ENCODE measurements at regions not wholly inside any gene's neighbourhood (a gene's known extent, or its start where the extent isn't known, plus 50 kb on each side); places are given as distances from the start of the nearest gene placed in this dataset.

DNA sequence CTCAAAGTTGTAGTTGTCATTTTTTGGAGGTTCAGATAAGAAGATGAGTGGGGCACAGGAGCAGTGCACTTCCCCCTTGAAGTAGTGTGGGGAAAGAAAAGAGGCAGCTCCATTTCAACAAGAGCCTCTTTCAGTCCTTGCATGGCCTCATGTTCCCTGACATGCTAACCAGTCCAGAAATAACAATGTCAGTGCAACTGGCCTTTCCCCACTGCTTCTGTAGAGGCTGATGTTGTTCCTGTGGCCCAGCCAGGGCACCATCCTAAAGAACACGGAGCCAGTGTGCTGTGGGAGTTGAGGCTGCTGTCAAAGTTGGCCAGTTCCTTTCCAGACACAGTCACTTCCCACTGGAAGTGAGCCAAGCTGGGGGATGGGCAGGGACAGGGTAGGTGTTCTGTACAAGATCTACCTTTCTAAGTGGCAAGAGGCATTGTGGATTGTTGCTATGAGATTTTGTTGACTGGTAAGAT, 77.7 kb upstream of the SLC38A2 start:
- H3K9me3 ChIP-seq (ENCODE audit: control insufficient read depth in 2 of 2, low read length in 2 of 2) = no peaks in the 10 kb centered on the region
- H3K4me3 ChIP-seq (ENCODE audit: low read length in 2 of 2) = no peak overlapping the region
- H3K27me3 ChIP-seq (ENCODE audit: control insufficient read depth in 2 of 2, insufficient read depth in 2 of 2, low read length in 2 of 2) = no peaks in the 10 kb centered on the region
- no peak overlapping the region for H3K27ac ChIP-seq (ENCODE audit: low read depth in 2 of 2, low read length in 2 of 2)
- H3K9ac ChIP-seq (ENCODE audit: low read depth in 1 of 2, low read length in 2 of 2) = no peak overlapping the region
- H3K36me3 ChIP-seq (ENCODE audit: control insufficient read depth in 2 of 2, insufficient read depth in 2 of 2, low read length in 2 of 2) = no peaks in the 10 kb centered on the region
- no peaks in the 10 kb centered on the region for H3K4me1 ChIP-seq (ENCODE audit: control insufficient read depth in 2 of 2, insufficient read depth in 2 of 2, low read length in 2 of 2)

DNA sequence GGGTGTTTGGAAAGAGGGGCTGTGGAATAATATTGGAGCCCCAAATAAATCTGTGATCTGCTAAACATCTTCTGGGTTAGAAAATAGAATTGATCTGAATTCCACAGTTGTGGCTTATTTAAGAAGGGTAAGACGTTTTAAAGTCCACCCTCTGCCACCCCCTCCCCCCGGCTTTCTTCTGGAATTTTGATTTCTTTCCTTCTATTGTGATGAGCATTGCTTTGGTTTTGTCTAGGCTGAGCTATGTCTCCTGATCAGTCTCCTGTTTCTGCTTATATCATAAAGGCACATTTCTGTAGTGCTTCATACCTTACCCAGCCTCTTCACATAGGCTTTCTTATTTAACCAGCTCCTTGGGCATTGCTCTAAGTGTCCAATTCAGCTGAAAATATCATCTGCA, 77.3 kb upstream of the SLC38A2 start:
- Histone ChIP-seq H3K9me3 (ENCODE audit: control insufficient read depth in 2 of 2, low read length in 2 of 2) (no peaks in the 10 kb centered on the region), H3K4me1 (ENCODE audit: control insufficient read depth in 2 of 2, insufficient read depth in 2 of 2, low read length in 2 of 2) (no peaks in the 10 kb centered on the region), H3K27ac (ENCODE audit: low read depth in 2 of 2, low read length in 2 of 2) (no peak overlapping the region), H3K27me3 (ENCODE audit: control insufficient read depth in 2 of 2, insufficient read depth in 2 of 2, low read length in 2 of 2) (no peaks in the 10 kb centered on the region), H3K4me3 (ENCODE audit: low read length in 2 of 2) (no peak overlapping the region), H3K9ac (ENCODE audit: low read depth in 1 of 2, low read length in 2 of 2) (no peak overlapping the region), H3K36me3 (ENCODE audit: control insufficient read depth in 2 of 2, insufficient read depth in 2 of 2, low read length in 2 of 2) (no peaks in the 10 kb centered on the region)

DNA sequence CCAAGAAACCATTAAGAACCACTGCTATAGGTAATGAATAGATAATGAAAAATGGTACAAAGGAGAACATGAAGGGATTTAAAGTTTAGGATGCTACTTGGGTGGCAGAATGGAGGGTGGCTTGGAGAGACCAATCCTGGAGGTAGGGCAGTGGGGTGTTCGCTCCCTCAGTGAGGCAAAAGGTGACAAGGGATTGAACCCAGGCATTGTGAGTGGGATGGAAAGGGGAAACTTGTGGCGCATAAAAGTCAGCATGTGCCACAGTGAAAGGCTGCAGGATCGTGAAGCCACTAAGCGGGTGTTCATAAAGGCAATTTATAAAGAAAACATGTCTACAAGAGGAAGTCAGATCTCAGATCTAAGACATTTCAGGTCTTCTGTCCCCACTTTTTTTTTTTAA, 76.7 kb upstream of the SLC38A2 start:
- Histone ChIP-seq H3K27ac (ENCODE audit: low read depth in 2 of 2, low read length in 2 of 2) (no peak overlapping the region), H3K36me3 (ENCODE audit: control insufficient read depth in 2 of 2, insufficient read depth in 2 of 2, low read length in 2 of 2) (no peaks in the 10 kb centered on the region), H3K4me1 (ENCODE audit: control insufficient read depth in 2 of 2, insufficient read depth in 2 of 2, low read length in 2 of 2) (no peaks in the 10 kb centered on the region), H3K4me3 (ENCODE audit: low read length in 2 of 2) (no peak overlapping the region), H3K27me3 (ENCODE audit: control insufficient read depth in 2 of 2, insufficient read depth in 2 of 2, low read length in 2 of 2) (no peaks in the 10 kb centered on the region), H3K9me3 (ENCODE audit: control insufficient read depth in 2 of 2, low read length in 2 of 2) (no peaks in the 10 kb centered on the region), H3K9ac (ENCODE audit: low read depth in 1 of 2, low read length in 2 of 2) (no peak overlapping the region)

DNA sequence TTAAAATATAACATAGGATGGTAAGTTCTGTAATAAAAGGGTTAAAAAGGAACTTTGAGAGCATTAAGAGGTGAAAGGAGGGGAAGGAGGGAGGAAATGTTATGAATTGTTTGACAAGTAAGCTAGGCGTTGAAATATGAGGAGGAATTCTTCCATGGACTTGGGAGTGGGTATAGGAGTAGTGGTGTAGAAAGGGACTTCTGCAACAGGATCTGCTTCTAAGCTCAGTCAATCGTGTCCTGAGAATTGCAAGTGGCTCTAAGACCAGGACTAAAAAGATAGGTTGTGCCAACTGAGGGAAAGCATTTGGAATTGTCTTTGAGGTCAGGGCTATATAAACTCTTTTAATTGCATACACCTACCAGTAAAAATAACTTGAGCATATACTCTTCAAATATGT, 74.1 kb upstream of the SLC38A2 start:
- no peaks in the 10 kb centered on the region for H3K4me1 ChIP-seq (ENCODE audit: control insufficient read depth in 2 of 2, insufficient read depth in 2 of 2, low read length in 2 of 2)
- no peaks in the 10 kb centered on the region for H3K9me3 ChIP-seq (ENCODE audit: control insufficient read depth in 2 of 2, low read length in 2 of 2)
- no peak overlapping the region for H3K9ac ChIP-seq (ENCODE audit: low read depth in 1 of 2, low read length in 2 of 2)
- no peak overlapping the region for H3K4me3 ChIP-seq (ENCODE audit: low read length in 2 of 2)
- no peak overlapping the region for H3K27ac ChIP-seq (ENCODE audit: low read depth in 2 of 2, low read length in 2 of 2)
- H3K36me3 ChIP-seq (ENCODE audit: control insufficient read depth in 2 of 2, insufficient read depth in 2 of 2, low read length in 2 of 2) = no peaks in the 10 kb centered on the region
- H3K27me3 ChIP-seq (ENCODE audit: control insufficient read depth in 2 of 2, insufficient read depth in 2 of 2, low read length in 2 of 2) = no peaks in the 10 kb centered on the region

DNA sequence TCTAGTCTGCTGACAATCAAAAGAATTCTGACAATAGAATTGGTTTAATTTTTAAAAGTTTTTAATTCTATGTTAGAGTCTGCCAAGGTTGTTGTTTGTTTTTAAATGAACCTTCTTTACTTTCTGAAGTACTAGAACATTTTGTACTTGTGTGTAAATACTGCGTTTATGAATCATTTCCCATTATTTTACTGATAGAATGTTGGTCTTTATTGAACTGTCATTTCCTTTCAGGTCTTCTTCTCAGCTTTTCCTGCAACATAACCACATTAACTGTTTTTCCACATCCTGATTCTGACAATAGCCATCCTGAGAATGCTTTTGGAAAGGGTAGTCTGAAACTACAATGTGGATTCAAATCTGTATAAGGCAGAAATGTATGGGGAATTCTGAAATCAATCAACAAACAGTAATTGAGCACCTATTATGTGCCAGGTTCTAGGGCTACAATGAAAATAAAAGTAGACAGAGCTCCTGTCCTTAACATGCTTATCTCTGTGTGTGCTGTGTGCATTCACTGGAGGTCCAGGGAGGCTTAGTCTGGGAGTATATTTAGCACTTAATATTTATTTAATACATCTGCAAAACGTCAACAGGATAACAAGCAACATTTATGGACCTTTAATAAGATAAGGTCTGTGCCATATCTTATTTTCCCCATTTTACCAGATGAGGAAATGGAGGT, 73.1 kb upstream of the SLC38A2 start:
- H3K9ac ChIP-seq (ENCODE audit: low read depth in 1 of 2, low read length in 2 of 2) = no peak overlapping the region
- H3K9me3 ChIP-seq (ENCODE audit: control insufficient read depth in 2 of 2, low read length in 2 of 2) = no peaks in the 10 kb centered on the region
- no peak overlapping the region for H3K4me3 ChIP-seq (ENCODE audit: low read length in 2 of 2)
- no peaks in the 10 kb centered on the region for H3K36me3 ChIP-seq (ENCODE audit: control insufficient read depth in 2 of 2, insufficient read depth in 2 of 2, low read length in 2 of 2)
- H3K27ac ChIP-seq (ENCODE audit: low read depth in 2 of 2, low read length in 2 of 2) = no peak overlapping the region
- no peaks in the 10 kb centered on the region for H3K4me1 ChIP-seq (ENCODE audit: control insufficient read depth in 2 of 2, insufficient read depth in 2 of 2, low read length in 2 of 2)
- no peaks in the 10 kb centered on the region for H3K27me3 ChIP-seq (ENCODE audit: control insufficient read depth in 2 of 2, insufficient read depth in 2 of 2, low read length in 2 of 2)

DNA sequence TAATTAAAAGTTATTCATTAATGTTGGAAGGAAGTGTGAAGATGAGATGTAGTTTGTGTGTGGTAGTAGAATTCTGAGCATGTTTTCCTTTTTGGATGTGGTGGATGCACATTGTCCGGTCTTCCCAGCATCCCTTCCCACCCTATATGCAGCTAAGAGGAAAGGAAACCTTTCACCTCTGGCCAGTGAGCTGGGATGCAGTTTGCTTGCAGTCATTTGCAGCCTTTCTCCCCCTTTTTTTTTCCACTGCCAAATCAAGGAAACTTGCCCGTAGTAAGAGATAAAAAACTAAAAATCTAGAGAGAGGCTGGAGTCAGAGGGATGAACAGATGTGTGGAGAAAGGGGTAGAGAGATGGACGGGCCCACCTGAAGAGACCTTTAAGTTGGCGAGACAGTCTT, 72.5 kb upstream of the SLC38A2 start:
- Histone ChIP-seq H3K4me1 (ENCODE audit: control insufficient read depth in 2 of 2, insufficient read depth in 2 of 2, low read length in 2 of 2) (no peaks in the 10 kb centered on the region), H3K27me3 (ENCODE audit: control insufficient read depth in 2 of 2, insufficient read depth in 2 of 2, low read length in 2 of 2) (no peaks in the 10 kb centered on the region), H3K27ac (ENCODE audit: low read depth in 2 of 2, low read length in 2 of 2) (no peak overlapping the region), H3K9ac (ENCODE audit: low read depth in 1 of 2, low read length in 2 of 2) (no peak overlapping the region), H3K4me3 (ENCODE audit: low read length in 2 of 2) (no peak overlapping the region), H3K36me3 (ENCODE audit: control insufficient read depth in 2 of 2, insufficient read depth in 2 of 2, low read length in 2 of 2) (no peaks in the 10 kb centered on the region), H3K9me3 (ENCODE audit: control insufficient read depth in 2 of 2, low read length in 2 of 2) (no peaks in the 10 kb centered on the region)

DNA sequence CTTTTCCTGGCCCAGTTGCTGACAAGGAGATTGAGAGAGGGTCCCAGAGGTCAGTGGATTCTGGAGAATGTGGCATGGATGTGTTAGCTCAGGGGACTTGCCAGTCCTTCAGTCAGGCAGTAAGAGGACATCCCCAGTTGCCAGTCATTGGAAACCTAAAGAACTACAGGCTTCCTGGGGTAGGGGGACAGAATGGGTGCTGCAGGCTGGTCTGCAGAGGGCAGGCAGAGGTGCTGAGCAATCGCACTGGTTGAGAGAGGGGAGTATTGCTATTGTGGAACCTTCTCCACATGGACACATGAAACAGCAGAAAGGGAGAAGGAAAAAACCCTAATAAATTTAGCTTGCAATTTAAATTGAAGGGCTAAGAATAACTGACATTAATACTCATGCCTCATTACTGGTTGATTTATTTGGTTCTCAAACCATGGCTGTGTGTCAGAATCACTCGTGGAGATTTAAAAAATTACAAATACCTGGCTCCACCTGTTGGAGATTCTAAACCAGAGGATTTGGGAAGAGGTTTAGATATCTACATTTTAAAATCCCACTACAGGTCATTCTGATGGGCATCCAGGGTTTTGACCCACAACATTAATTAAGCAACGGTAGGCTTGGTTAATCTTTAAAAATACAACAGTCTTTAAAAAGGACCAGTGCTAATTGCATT, 71.2 kb upstream of the SLC38A2 start:
- Histone ChIP-seq H3K4me3 (ENCODE audit: low read length in 2 of 2) (no peak overlapping the region), H3K9me3 (ENCODE audit: control insufficient read depth in 2 of 2, low read length in 2 of 2) (no peaks in the 10 kb centered on the region), H3K27ac (ENCODE audit: low read depth in 2 of 2, low read length in 2 of 2) (no peak overlapping the region), H3K36me3 (ENCODE audit: control insufficient read depth in 2 of 2, insufficient read depth in 2 of 2, low read length in 2 of 2) (no peaks in the 10 kb centered on the region), H3K9ac (ENCODE audit: low read depth in 1 of 2, low read length in 2 of 2) (no peak overlapping the region), H3K4me1 (ENCODE audit: control insufficient read depth in 2 of 2, insufficient read depth in 2 of 2, low read length in 2 of 2) (no peaks in the 10 kb centered on the region), H3K27me3 (ENCODE audit: control insufficient read depth in 2 of 2, insufficient read depth in 2 of 2, low read length in 2 of 2) (no peaks in the 10 kb centered on the region)

DNA sequence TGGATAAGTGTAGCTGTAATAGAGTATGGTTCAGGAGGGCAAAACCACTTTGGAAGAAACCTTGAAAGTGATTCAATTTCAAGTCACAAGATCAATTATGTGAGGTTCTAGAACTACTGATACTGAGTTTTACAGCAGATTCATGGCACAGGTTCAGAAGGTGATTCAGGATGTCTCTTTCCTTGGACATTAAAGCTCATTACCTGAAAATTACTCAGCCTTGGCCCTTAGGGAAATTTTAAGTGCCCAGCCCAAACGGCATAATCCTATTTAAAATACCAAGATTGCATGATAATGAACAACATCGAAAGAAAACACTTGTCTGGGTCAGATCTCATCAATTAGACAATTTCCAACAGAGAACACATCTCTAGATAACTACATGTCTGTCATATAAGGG, 70.2 kb upstream of the SLC38A2 start:
- Histone ChIP-seq H3K4me1 (ENCODE audit: control insufficient read depth in 2 of 2, insufficient read depth in 2 of 2, low read length in 2 of 2) (no peaks in the 10 kb centered on the region), H3K9ac (ENCODE audit: low read depth in 1 of 2, low read length in 2 of 2) (no peak overlapping the region), H3K4me3 (ENCODE audit: low read length in 2 of 2) (no peak overlapping the region), H3K27ac (ENCODE audit: low read depth in 2 of 2, low read length in 2 of 2) (no peak overlapping the region), H3K36me3 (ENCODE audit: control insufficient read depth in 2 of 2, insufficient read depth in 2 of 2, low read length in 2 of 2) (no peaks in the 10 kb centered on the region), H3K9me3 (ENCODE audit: control insufficient read depth in 2 of 2, low read length in 2 of 2) (no peaks in the 10 kb centered on the region), H3K27me3 (ENCODE audit: control insufficient read depth in 2 of 2, insufficient read depth in 2 of 2, low read length in 2 of 2) (no peaks in the 10 kb centered on the region)

DNA sequence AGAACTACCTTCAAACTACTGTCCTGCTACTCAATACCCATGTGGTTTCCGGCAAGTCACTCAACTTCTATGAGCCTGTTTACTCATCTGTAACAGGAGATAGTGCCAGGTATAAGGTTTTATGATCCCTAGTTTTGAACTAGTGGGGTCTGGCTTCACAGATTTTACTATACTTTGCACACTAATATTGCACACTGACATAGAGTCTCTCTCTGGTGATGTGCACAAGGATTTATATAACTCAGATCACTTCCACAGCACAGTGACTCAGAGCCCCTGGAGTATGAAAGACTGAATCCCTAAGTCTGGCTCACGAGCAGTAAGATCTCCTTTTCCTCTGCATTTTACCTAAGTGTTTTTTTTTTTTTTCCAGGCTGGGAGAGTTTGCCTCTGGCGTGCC, 69.7 kb upstream of the SLC38A2 start:
- Histone ChIP-seq H3K27ac (ENCODE audit: low read depth in 2 of 2, low read length in 2 of 2) (no peak overlapping the region), H3K4me3 (ENCODE audit: low read length in 2 of 2) (no peak overlapping the region), H3K9ac (ENCODE audit: low read depth in 1 of 2, low read length in 2 of 2) (no peak overlapping the region), H3K9me3 (ENCODE audit: control insufficient read depth in 2 of 2, low read length in 2 of 2) (no peaks in the 10 kb centered on the region), H3K36me3 (ENCODE audit: control insufficient read depth in 2 of 2, insufficient read depth in 2 of 2, low read length in 2 of 2) (no peaks in the 10 kb centered on the region), H3K4me1 (ENCODE audit: control insufficient read depth in 2 of 2, insufficient read depth in 2 of 2, low read length in 2 of 2) (no peaks in the 10 kb centered on the region), H3K27me3 (ENCODE audit: control insufficient read depth in 2 of 2, insufficient read depth in 2 of 2, low read length in 2 of 2) (no peaks in the 10 kb centered on the region)

DNA sequence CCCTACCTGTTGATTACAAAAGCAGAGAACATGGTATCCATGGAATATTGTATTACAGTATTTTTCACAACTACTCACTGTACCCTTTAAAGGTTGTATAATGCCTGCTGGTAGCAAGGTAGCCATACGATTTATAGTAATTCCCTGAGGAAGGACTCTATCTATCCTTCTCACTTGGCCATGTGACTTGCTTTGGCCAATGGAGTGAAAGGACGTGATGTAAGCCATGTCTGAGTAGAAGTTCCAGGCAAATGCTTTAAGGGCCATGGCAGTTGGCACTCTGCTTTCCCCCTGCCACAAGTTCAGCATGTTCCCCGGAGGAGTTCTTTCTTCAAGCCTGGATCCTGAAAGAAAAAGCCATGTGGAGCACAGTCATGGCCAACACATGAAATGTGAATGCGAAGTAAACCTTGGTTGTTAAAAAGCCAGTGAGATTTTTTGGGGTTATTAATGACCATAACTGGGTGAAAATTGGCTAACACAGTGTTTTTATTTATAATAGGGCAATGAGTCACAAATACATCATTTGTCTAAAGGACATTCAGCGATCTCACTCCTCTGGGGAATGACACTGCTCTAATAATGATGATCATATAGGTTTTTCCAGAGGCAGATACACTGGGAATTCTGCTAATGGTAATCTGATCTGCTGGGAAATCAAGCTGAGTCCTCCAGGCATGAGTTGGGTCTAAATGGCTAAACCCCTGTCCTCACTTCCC, 67.4 kb upstream of the SLC38A2 start:
- no peak overlapping the region for H3K9ac ChIP-seq (ENCODE audit: low read depth in 1 of 2, low read length in 2 of 2)
- H3K27me3 ChIP-seq (ENCODE audit: control insufficient read depth in 2 of 2, insufficient read depth in 2 of 2, low read length in 2 of 2) = no peaks in the 10 kb centered on the region
- H3K27ac ChIP-seq (ENCODE audit: low read depth in 2 of 2, low read length in 2 of 2) = no peak overlapping the region
- no peaks in the 10 kb centered on the region for H3K4me1 ChIP-seq (ENCODE audit: control insufficient read depth in 2 of 2, insufficient read depth in 2 of 2, low read length in 2 of 2)
- no peaks in the 10 kb centered on the region for H3K9me3 ChIP-seq (ENCODE audit: control insufficient read depth in 2 of 2, low read length in 2 of 2)
- no peaks in the 10 kb centered on the region for H3K36me3 ChIP-seq (ENCODE audit: control insufficient read depth in 2 of 2, insufficient read depth in 2 of 2, low read length in 2 of 2)
- no peak overlapping the region for H3K4me3 ChIP-seq (ENCODE audit: low read length in 2 of 2)

Data from mucosa of rectum (tissue), 2 donors.